ENCODE measurements at regions not wholly inside any gene's neighbourhood (a gene's known extent, or its start where the extent isn't known, plus 50 kb on each side); places are given as distances from the start of the nearest gene placed in this dataset.
"Not testable (repeated sequence)": the region's sequence is repeated elsewhere in the genome, so short reads cannot be mapped to it uniquely, and the experiment has no call there.

DNA sequence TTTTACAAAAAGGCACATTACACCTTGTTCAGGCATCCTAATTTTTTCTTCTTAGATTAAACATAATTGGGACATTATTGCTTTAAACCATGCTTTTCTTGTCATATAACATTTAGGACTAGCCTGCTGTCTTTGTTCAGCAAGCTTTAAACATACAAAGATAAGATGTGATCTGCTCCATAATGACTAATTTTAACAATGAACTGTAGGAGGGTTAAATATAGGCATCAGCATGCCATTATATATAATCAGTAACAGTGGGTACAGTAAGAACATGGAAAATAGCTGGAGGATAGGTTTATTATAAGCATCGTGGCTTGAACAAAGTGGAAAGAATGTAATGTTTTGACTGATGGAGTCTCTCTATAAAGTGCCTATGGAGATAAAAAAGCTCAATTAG, 661.7 kb downstream of the SLITRK6 start:
- Histone ChIP-seq H3K27me3 (ENCODE audit: control insufficient read depth, low read length) (no peaks in the 10 kb centered on the region), H3K9me3 (ENCODE audit: control insufficient read depth, insufficient read depth, low read length) (no peaks in the 10 kb centered on the region), H3K79me2 (ENCODE audit: control insufficient read depth, low read length) (no peaks in the 10 kb centered on the region), H3K4me2 (ENCODE audit: low read length) (no peak overlapping the region), H3K27ac (ENCODE audit: low read depth, low read length) (no peak overlapping the region), H3K36me3 (ENCODE audit: control insufficient read depth, low read length) (no peaks in the 10 kb centered on the region), H4K20me1 (ENCODE audit: control insufficient read depth, insufficient read depth, low read depth, low read length) (no peaks in the 10 kb centered on the region), H3F3A (ENCODE audit: control insufficient read depth, insufficient read depth) (no peaks in the 10 kb centered on the region), H3K4me1 (ENCODE audit: control insufficient read depth, low read length) (no peaks in the 10 kb centered on the region), H3K4me3 (ENCODE audit: low read length) (no peak overlapping the region), H3K9me2 (replicated peaks; ENCODE audit: control insufficient read depth, low read length) (no peaks in the 10 kb centered on the region)
- TF ChIP-seq, protein P1, sequence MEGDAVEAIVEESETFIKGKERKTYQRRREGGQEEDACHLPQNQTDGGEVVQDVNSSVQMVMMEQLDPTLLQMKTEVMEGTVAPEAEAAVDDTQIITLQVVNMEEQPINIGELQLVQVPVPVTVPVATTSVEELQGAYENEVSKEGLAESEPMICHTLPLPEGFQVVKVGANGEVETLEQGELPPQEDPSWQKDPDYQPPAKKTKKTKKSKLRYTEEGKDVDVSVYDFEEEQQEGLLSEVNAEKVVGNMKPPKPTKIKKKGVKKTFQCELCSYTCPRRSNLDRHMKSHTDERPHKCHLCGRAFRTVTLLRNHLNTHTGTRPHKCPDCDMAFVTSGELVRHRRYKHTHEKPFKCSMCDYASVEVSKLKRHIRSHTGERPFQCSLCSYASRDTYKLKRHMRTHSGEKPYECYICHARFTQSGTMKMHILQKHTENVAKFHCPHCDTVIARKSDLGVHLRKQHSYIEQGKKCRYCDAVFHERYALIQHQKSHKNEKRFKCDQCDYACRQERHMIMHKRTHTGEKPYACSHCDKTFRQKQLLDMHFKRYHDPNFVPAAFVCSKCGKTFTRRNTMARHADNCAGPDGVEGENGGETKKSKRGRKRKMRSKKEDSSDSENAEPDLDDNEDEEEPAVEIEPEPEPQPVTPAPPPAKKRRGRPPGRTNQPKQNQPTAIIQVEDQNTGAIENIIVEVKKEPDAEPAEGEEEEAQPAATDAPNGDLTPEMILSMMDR (IDR thresholded peaks at IDR 0.05; ENCODE audit: low read depth, low read length, poor library complexity, severe bottlenecking): no peak
- no peak for TF ChIP-seq EZH2phosphoT487 (IDR thresholded peaks at IDR 0.05; ENCODE audit: borderline replicate concordance, low read length)

DNA sequence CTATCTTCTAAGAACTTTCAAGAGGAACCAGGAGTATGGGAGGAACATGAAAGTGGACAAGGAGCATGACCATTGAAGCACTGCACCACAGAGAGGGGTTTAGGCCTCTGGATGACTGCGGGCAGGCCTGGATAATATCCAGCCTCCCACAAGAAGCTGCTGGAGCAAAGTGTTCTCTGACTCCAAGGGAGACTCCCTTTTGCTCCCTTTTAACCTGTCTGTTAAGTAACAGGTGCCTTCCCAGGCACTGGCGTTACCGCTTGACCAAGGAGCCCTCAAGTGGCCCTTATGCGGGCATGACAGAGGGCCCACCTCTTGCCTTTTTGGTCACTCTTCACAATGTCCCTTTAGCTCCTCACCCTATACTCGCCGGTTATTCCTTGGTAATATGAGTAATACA, 666.2 kb downstream of the SLITRK6 start:
- Histone ChIP-seq H3F3A (ENCODE audit: control insufficient read depth, insufficient read depth) (no peaks in the 10 kb centered on the region), H4K20me1 (ENCODE audit: control insufficient read depth, insufficient read depth, low read depth, low read length) (no peaks in the 10 kb centered on the region), H3K27me3 (ENCODE audit: control insufficient read depth, low read length) (no peaks in the 10 kb centered on the region), H3K9me2 (replicated peaks; ENCODE audit: control insufficient read depth, low read length) (no peaks in the 10 kb centered on the region), H3K9me3 (ENCODE audit: control insufficient read depth, insufficient read depth, low read length) (no peaks in the 10 kb centered on the region), H3K4me1 (ENCODE audit: control insufficient read depth, low read length) (no peaks in the 10 kb centered on the region), H3K79me2 (ENCODE audit: control insufficient read depth, low read length) (no peaks in the 10 kb centered on the region), H3K36me3 (ENCODE audit: control insufficient read depth, low read length) (no peaks in the 10 kb centered on the region), H3K27ac (ENCODE audit: low read depth, low read length) (no peak overlapping the region), H3K4me2 (ENCODE audit: low read length) (no peak overlapping the region), H3K4me3 (ENCODE audit: low read length) (no peak overlapping the region)
- TF ChIP-seq, protein P1 (IDR thresholded peaks at IDR 0.05; ENCODE audit: low read depth, low read length, poor library complexity, severe bottlenecking): no peak
- no peak for TF ChIP-seq EZH2phosphoT487 (IDR thresholded peaks at IDR 0.05; ENCODE audit: borderline replicate concordance, low read length)

DNA sequence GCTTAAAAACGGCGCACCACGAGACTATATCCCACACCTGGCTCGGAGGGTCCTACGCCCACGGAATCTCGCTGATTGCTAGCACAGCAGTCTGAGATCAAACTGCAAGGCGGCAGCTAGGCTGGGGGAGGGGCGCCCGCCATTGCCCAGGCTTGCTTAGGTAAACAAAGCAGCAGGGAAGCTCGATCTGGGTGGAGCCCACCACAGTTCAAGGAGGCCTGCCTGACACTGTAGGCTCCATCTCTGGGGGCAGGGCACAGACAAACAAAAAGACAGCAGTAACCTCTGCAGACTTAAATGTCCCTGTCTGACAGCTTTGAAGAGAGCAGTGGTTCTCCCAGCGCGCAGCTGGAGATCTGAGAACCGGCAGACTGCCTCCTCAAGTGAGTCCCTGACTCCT, 675.7 kb downstream of the SLITRK6 start:
- not testable (repeated sequence) for H3K79me2 ChIP-seq (ENCODE audit: control insufficient read depth, low read length); H3K9me2 ChIP-seq (replicated peaks; ENCODE audit: control insufficient read depth, low read length); H3F3A ChIP-seq (ENCODE audit: control insufficient read depth, insufficient read depth); H3K4me2 ChIP-seq (ENCODE audit: low read length); H3K4me3 ChIP-seq (ENCODE audit: low read length); H3K27ac ChIP-seq (ENCODE audit: low read depth, low read length); H3K4me1 ChIP-seq (ENCODE audit: control insufficient read depth, low read length); H3K36me3 ChIP-seq (ENCODE audit: control insufficient read depth, low read length); H3K27me3 ChIP-seq (ENCODE audit: control insufficient read depth, low read length); H4K20me1 ChIP-seq (ENCODE audit: control insufficient read depth, insufficient read depth, low read depth, low read length); H3K9me3 ChIP-seq (ENCODE audit: control insufficient read depth, insufficient read depth, low read length)

DNA sequence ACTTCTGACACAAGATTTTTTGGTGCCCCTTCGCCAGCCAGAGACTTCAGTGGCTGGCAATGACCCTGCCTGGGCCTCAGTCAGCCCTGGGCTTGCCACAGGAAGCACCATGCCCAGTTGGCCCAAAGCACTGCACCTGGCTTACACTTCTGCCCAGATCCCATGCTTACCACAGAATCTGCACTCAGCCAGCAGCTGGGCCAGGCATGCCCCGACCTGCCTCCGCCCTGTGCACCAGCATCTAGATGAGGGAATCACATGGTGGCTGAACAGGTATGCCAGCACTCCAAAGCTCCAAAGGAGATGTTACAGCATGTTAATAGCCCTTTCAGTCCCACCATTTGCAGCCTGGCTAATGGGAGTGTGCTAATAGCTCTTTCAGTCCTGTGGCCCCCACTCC, 690.9 kb downstream of the SLITRK6 start:
- no peaks in the 10 kb centered on the region for H3K9me2 ChIP-seq (replicated peaks; ENCODE audit: control insufficient read depth, low read length)
- no peaks in the 10 kb centered on the region for H3K9me3 ChIP-seq (ENCODE audit: control insufficient read depth, insufficient read depth, low read length)
- H3K4me3 ChIP-seq (ENCODE audit: low read length): no peak overlapping the region
- no peak overlapping the region for H3K4me2 ChIP-seq (ENCODE audit: low read length)
- H4K20me1 ChIP-seq (ENCODE audit: control insufficient read depth, insufficient read depth, low read depth, low read length): no peaks in the 10 kb centered on the region
- no peaks in the 10 kb centered on the region for H3K27me3 ChIP-seq (ENCODE audit: control insufficient read depth, low read length)
- H3K4me1 ChIP-seq (ENCODE audit: control insufficient read depth, low read length): no peaks in the 10 kb centered on the region
- H3K27ac ChIP-seq (ENCODE audit: low read depth, low read length): no peak overlapping the region
- no peaks in the 10 kb centered on the region for H3F3A ChIP-seq (ENCODE audit: control insufficient read depth, insufficient read depth)
- no peak for TF ChIP-seq EZH2phosphoT487 (IDR thresholded peaks at IDR 0.05; ENCODE audit: borderline replicate concordance, low read length)
- TF ChIP-seq, protein P1 (IDR thresholded peaks at IDR 0.05; ENCODE audit: low read depth, low read length, poor library complexity, severe bottlenecking): no peak
- no peaks in the 10 kb centered on the region for H3K79me2 ChIP-seq (ENCODE audit: control insufficient read depth, low read length)
- no peaks in the 10 kb centered on the region for H3K36me3 ChIP-seq (ENCODE audit: control insufficient read depth, low read length)

All from DOHH2 (cell line).